HEK293 (cell line): ENCODE measurements at regions not wholly inside any gene's neighbourhood (a gene's known extent, or its start where the extent isn't known, plus 50 kb on each side); places are given as distances from the start of the nearest gene placed in this dataset.

Source experiments
- CTCF ChIA-PET: fragments of 350-600 bp; formaldehyde crosslinking; extraction: SDS; loops from one replicate; lab custom pipeline; 2021; ENCODE audit warnings: antibody characterized with exemption; lab: Yijun Ruan, JAX
- POLR2A ChIA-PET: fragments of 300-600 bp; formaldehyde crosslinking; extraction: SDS; loops from one replicate; lab custom pipeline; 2020; ENCODE audit warnings: antibody characterized with exemption, inconsistent platforms; lab: Yijun Ruan, JAX
- H3K27ac ChIP-seq: fragments of 200-500 bp; sonication (Bioruptor generic); 2 replicates; pipeline ENCODE4 v1.5.1; 2014; ENCODE audit warnings: low read depth, low read length, control low read depth, inconsistent platforms; ENCODE audit errors: extremely low read depth
- H3K36me3 ChIP-seq, 2 experiments: fragments of 200-500 bp in 1 of 2; sonication (Bioruptor generic) in 1 of 2; 1 replicate in 1 of 2; 2 replicates in 1 of 2; pipeline ENCODE4 v1.5.1; 2014 to 2017; ENCODE audit warnings: inconsistent platforms in 2 of 2, low read length in 2 of 2; ENCODE audit not compliant: control insufficient read depth in 2 of 2, insufficient read depth in 1 of 2
- H3K4me1 ChIP-seq: fragments of 200-500 bp; sonication (Bioruptor generic); 2 replicates; pipeline ENCODE4 v1.5.1; 2014; ENCODE audit warnings: mild to moderate bottlenecking, low read length, inconsistent platforms; ENCODE audit not compliant: control insufficient read depth, insufficient read depth
- H3K4me3 ChIP-seq: 2 replicates; pipeline ENCODE4 v1.5.1; 2011; ENCODE audit warnings: low read depth, mild to moderate bottlenecking, control low read depth, low read length, moderate library complexity
- H3K9me3 ChIP-seq: fragments of 200-500 bp; sonication (Bioruptor generic); 2 replicates; pipeline ENCODE4 v1.5.1; 2014; ENCODE audit warnings: low read depth, low read length, inconsistent platforms; ENCODE audit not compliant: control insufficient read depth, insufficient read depth
- GLI2 ChIP-seq: fragments of 450-650 bp; formaldehyde crosslinking; IDR thresholded peaks from 2 replicates; pipeline ENCODE4; 2017; ENCODE audit warnings: missing biosample characterization, missing genetic modification characterization, low read depth, borderline replicate concordance
- IKZF3 ChIP-seq: fragments of 450-650 bp; IDR thresholded peaks from 2 replicates; pipeline ENCODE4 v1.5.0; 2018; ENCODE audit warnings: missing biosample characterization, mild to moderate bottlenecking, missing genetic modification characterization, moderate library complexity
- ZBTB7A ChIP-seq: fragments of 450-650 bp; formaldehyde crosslinking; IDR thresholded peaks from 2 replicates; pipeline ENCODE4 v1.5.1; 2016; ENCODE audit warnings: low read depth, missing biosample characterization, missing genetic modification characterization
- ZFP3 ChIP-seq: fragments of 450-650 bp; formaldehyde crosslinking; IDR thresholded peaks from 2 replicates; pipeline ENCODE4 v1.5.1; 2016; ENCODE audit warnings: low read depth, missing biosample characterization, missing genetic modification characterization
- ZNF138 ChIP-seq: fragments of 450-650 bp; formaldehyde crosslinking; IDR thresholded peaks from 2 replicates; pipeline ENCODE4 v1.5.1; 2016; ENCODE audit warnings: missing biosample characterization, missing genetic modification characterization, borderline replicate concordance
- ZNF146 ChIP-seq: fragments of 450-650 bp; formaldehyde crosslinking; IDR thresholded peaks from 2 replicates; pipeline ENCODE4 v1.5.1; 2016; ENCODE audit warnings: missing biosample characterization, missing genetic modification characterization
- ZNF16 ChIP-seq: fragments of 450-650 bp; formaldehyde crosslinking; IDR thresholded peaks from 2 replicates; pipeline ENCODE4 v1.5.1; 2016; ENCODE audit warnings: low read depth, missing biosample characterization, missing genetic modification characterization
- ZNF169 ChIP-seq: fragments of 450-650 bp; formaldehyde crosslinking; IDR thresholded peaks from 2 replicates; pipeline ENCODE4 v1.5.1; 2016; ENCODE audit warnings: missing biosample characterization, missing genetic modification characterization
- ZNF24 ChIP-seq: fragments of 450-650 bp; formaldehyde crosslinking; IDR thresholded peaks from 2 replicates; pipeline ENCODE4 v1.5.1; 2016; ENCODE audit warnings: missing biosample characterization, missing genetic modification characterization
- ZNF335 ChIP-seq: fragments of 450-650 bp; formaldehyde crosslinking; conservative IDR thresholded peaks from 2 replicates; pipeline ENCODE4 v1.5.1; 2016; ENCODE audit warnings: missing biosample characterization, missing genetic modification characterization
- ZNF501 ChIP-seq: fragments of 450-650 bp; formaldehyde crosslinking; IDR thresholded peaks from 2 replicates; pipeline ENCODE4 v1.5.1; 2016; ENCODE audit warnings: missing biosample characterization, missing genetic modification characterization
- ZNF548 ChIP-seq: fragments of 450-650 bp; formaldehyde crosslinking; IDR thresholded peaks from 2 replicates; pipeline ENCODE4 v1.5.1; 2016; ENCODE audit warnings: missing biosample characterization, missing genetic modification characterization
- ZNF549 ChIP-seq: fragments of 450-650 bp; IDR thresholded peaks from 2 replicates; pipeline ENCODE4 v1.5.1; 2018; ENCODE audit warnings: missing biosample characterization, missing genetic modification characterization, mild to moderate bottlenecking, inconsistent platforms, moderate library complexity
- ZNF555 ChIP-seq: fragments of 450-650 bp; formaldehyde crosslinking; conservative IDR thresholded peaks from 2 replicates; pipeline ENCODE4 v1.5.1; 2017; ENCODE audit warnings: missing biosample characterization, mild to moderate bottlenecking, missing genetic modification characterization, inconsistent platforms
- ZNF560 ChIP-seq: fragments of 450-650 bp; formaldehyde crosslinking; IDR thresholded peaks from 2 replicates; pipeline ENCODE4 v1.5.1; 2017; ENCODE audit warnings: missing biosample characterization, missing genetic modification characterization, borderline replicate concordance
- ZNF624 ChIP-seq: fragments of 450-650 bp; formaldehyde crosslinking; IDR thresholded peaks from 2 replicates; pipeline ENCODE4 v1.5.1; 2017; ENCODE audit warnings: missing biosample characterization, missing genetic modification characterization
- ZNF629 ChIP-seq: fragments of 450-650 bp; formaldehyde crosslinking; IDR thresholded peaks from 2 replicates; pipeline ENCODE4 v1.5.1; 2017; ENCODE audit warnings: missing biosample characterization, missing genetic modification characterization
- ZNF660 ChIP-seq: fragments of 450-650 bp; IDR thresholded peaks from 2 replicates; pipeline ENCODE4 v1.5.1; 2018; ENCODE audit warnings: missing biosample characterization, mild to moderate bottlenecking, missing genetic modification characterization
- ZNF777 ChIP-seq: fragments of 450-650 bp; formaldehyde crosslinking; IDR thresholded peaks from 2 replicates; pipeline ENCODE4 v1.5.1; 2017; ENCODE audit warnings: missing biosample characterization, missing genetic modification characterization, borderline replicate concordance
- TF ChIP-seq, protein P1 (sequence below): fragments of 450-650 bp; formaldehyde crosslinking; IDR thresholded peaks from 2 replicates; pipeline ENCODE4 v1.5.1; 2017; ENCODE audit warnings: missing biosample characterization, missing genetic modification characterization
- TF ChIP-seq, protein P2 (sequence below): fragments of 450-650 bp; formaldehyde crosslinking; IDR thresholded peaks from 2 replicates; pipeline ENCODE4 v1.5.1; 2016; ENCODE audit warnings: missing biosample characterization, missing genetic modification characterization
- TF ChIP-seq, protein P3 (sequence below): fragments of 450-650 bp; formaldehyde crosslinking; IDR thresholded peaks from 2 replicates; pipeline ENCODE4 v1.5.1; 2017; ENCODE audit warnings: missing biosample characterization, missing genetic modification characterization
- TF ChIP-seq, protein P4 (sequence below): fragments of 450-650 bp; formaldehyde crosslinking; IDR thresholded peaks from 2 replicates; pipeline ENCODE4 v1.5.1; 2016; ENCODE audit warnings: missing biosample characterization, missing genetic modification characterization
- TF ChIP-seq, protein P5 (sequence below): fragments of 450-650 bp; formaldehyde crosslinking; IDR thresholded peaks from 2 replicates; pipeline ENCODE4 v1.5.1; 2016; ENCODE audit warnings: missing biosample characterization, missing genetic modification characterization, borderline replicate concordance
- TF ChIP-seq, protein P6 (sequence below): sonication (generic); formaldehyde crosslinking; IDR thresholded peaks from 2 replicates; pipeline ENCODE4 v1.8.1; 2022; ENCODE audit warnings: mild to moderate bottlenecking, moderate library complexity, missing genetic modification reagents

DNA sequence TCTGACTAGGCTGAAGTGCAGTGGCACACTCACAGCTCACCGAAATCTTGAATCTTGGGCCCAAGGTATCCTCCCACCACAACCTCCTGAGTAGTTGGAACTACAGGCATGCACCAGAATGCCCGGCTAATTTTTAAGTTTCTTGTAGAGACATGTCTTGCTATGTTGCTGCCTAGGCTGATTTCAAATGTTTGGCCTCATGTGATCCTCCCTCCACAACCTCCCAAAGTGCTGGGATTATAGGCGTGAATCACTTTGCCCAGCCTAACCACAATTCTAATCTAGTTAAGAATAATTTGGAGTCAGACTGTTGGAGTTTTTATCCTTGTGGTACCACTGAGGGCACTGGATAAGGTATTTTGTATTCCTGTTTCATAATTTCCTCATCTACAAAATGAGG is 317.5 kb upstream of the AGA start:
- Histone ChIP-seq H3K9me3 (no peaks in the 10 kb centered on the region), H3K27ac (no peak overlapping the region), H3K4me3 (no peak overlapping the region), H3K4me1 (no peaks in the 10 kb centered on the region), H3K36me3 (no peaks in the 10 kb centered on the region)
- ChIA-PET CTCF (no interaction called here), POLR2A (no interaction called here)
- TF ChIP-seq ZNF24 (tag by site-specific recombination) (no peak), ZNF501 (no peak), ZBTB7A (tag by site-specific recombination) (no peak), ZNF560 (tag by site-specific recombination) (no peak), ZNF629 (no peak), ZNF624 (no peak), ZNF16 (tag by site-specific recombination) (no peak), ZNF146 (no peak), ZNF138 (tag by site-specific recombination) (no peak), ZNF548 (tag by site-specific recombination) (no peak), ZFP3 (no peak), ZNF169 (tag by site-specific recombination) (no peak), GLI2 (tag by site-specific recombination) (no peak), ZNF660 (tag by site-specific recombination) (no peak)
- TF ChIP-seq, protein P1, sequence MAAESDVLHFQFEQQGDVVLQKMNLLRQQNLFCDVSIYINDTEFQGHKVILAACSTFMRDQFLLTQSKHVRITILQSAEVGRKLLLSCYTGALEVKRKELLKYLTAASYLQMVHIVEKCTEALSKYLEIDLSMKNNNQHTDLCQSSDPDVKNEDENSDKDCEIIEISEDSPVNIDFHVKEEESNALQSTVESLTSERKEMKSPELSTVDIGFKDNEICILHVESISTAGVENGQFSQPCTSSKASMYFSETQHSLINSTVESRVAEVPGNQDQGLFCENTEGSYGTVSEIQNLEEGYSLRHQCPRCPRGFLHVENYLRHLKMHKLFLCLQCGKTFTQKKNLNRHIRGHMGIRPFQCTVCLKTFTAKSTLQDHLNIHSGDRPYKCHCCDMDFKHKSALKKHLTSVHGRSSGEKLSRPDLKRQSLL (tag by site-specific recombination), result no peak
- TF ChIP-seq, protein P2, sequence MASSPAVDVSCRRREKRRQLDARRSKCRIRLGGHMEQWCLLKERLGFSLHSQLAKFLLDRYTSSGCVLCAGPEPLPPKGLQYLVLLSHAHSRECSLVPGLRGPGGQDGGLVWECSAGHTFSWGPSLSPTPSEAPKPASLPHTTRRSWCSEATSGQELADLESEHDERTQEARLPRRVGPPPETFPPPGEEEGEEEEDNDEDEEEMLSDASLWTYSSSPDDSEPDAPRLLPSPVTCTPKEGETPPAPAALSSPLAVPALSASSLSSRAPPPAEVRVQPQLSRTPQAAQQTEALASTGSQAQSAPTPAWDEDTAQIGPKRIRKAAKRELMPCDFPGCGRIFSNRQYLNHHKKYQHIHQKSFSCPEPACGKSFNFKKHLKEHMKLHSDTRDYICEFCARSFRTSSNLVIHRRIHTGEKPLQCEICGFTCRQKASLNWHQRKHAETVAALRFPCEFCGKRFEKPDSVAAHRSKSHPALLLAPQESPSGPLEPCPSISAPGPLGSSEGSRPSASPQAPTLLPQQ (tag by site-specific recombination), result no peak
- TF ChIP-seq, protein P3, sequence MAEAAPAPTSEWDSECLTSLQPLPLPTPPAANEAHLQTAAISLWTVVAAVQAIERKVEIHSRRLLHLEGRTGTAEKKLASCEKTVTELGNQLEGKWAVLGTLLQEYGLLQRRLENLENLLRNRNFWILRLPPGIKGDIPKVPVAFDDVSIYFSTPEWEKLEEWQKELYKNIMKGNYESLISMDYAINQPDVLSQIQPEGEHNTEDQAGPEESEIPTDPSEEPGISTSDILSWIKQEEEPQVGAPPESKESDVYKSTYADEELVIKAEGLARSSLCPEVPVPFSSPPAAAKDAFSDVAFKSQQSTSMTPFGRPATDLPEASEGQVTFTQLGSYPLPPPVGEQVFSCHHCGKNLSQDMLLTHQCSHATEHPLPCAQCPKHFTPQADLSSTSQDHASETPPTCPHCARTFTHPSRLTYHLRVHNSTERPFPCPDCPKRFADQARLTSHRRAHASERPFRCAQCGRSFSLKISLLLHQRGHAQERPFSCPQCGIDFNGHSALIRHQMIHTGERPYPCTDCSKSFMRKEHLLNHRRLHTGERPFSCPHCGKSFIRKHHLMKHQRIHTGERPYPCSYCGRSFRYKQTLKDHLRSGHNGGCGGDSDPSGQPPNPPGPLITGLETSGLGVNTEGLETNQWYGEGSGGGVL, result no peak
- TF ChIP-seq, protein P4, sequence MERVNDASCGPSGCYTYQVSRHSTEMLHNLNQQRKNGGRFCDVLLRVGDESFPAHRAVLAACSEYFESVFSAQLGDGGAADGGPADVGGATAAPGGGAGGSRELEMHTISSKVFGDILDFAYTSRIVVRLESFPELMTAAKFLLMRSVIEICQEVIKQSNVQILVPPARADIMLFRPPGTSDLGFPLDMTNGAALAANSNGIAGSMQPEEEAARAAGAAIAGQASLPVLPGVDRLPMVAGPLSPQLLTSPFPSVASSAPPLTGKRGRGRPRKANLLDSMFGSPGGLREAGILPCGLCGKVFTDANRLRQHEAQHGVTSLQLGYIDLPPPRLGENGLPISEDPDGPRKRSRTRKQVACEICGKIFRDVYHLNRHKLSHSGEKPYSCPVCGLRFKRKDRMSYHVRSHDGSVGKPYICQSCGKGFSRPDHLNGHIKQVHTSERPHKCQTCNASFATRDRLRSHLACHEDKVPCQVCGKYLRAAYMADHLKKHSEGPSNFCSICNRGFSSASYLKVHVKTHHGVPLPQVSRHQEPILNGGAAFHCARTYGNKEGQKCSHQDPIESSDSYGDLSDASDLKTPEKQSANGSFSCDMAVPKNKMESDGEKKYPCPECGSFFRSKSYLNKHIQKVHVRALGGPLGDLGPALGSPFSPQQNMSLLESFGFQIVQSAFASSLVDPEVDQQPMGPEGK, result no peak

DNA sequence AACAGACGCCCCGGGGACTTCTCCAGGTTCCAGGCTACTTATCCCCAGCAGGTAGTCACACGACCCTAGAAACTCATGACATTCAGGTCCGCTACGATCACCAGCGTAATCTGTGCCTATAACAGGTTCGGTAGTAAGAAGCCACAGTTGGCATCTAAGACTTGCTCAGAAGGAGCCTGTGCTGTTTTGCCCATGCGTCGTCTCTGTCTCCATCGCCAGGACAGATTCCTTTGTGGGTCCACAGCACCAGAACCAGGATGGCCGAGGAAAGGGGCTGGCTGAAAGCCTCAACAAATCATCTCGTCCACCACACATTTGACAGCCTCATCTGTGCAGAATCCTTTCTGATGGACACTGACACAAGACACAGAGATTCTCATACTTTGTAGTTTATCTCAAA is 319.5 kb upstream of the AGA start:
- Histone ChIP-seq H3K9me3 (no peaks in the 10 kb centered on the region), H3K36me3 (no peaks in the 10 kb centered on the region), H3K27ac (no peak overlapping the region), H3K4me3 (no peak overlapping the region), H3K4me1 (no peaks in the 10 kb centered on the region)
- POLR2A ChIA-PET, result no interaction called here
- CTCF ChIA-PET, result interaction anchor here (0.5 kb wide), 1 partner anchor 229 kb away, joined by 3 read pairs; no protein-coding TSS in a partner anchor
- TF ChIP-seq, protein P5, sequence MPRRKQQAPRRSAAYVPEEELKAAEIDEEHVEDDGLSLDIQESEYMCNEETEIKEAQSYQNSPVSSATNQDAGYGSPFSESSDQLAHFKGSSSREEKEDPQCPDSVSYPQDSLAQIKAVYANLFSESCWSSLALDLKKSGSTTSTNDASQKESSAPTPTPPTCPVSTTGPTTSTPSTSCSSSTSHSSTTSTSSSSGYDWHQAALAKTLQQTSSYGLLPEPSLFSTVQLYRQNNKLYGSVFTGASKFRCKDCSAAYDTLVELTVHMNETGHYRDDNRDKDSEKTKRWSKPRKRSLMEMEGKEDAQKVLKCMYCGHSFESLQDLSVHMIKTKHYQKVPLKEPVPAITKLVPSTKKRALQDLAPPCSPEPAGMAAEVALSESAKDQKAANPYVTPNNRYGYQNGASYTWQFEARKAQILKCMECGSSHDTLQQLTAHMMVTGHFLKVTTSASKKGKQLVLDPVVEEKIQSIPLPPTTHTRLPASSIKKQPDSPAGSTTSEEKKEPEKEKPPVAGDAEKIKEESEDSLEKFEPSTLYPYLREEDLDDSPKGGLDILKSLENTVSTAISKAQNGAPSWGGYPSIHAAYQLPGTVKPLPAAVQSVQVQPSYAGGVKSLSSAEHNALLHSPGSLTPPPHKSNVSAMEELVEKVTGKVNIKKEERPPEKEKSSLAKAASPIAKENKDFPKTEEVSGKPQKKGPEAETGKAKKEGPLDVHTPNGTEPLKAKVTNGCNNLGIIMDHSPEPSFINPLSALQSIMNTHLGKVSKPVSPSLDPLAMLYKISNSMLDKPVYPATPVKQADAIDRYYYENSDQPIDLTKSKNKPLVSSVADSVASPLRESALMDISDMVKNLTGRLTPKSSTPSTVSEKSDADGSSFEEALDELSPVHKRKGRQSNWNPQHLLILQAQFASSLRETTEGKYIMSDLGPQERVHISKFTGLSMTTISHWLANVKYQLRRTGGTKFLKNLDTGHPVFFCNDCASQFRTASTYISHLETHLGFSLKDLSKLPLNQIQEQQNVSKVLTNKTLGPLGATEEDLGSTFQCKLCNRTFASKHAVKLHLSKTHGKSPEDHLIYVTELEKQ (tag by site-specific recombination), result no peak
- no peak for TF ChIP-seq ZFP3
- TF ChIP-seq, protein P6, sequence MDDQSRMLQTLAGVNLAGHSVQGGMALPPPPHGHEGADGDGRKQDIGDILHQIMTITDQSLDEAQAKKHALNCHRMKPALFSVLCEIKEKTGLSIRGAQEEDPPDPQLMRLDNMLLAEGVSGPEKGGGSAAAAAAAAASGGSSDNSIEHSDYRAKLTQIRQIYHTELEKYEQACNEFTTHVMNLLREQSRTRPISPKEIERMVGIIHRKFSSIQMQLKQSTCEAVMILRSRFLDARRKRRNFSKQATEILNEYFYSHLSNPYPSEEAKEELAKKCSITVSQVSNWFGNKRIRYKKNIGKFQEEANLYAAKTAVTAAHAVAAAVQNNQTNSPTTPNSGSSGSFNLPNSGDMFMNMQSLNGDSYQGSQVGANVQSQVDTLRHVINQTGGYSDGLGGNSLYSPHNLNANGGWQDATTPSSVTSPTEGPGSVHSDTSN (CRISPR knock-in tag), result no peak
- no peak for TF ChIP-seq ZNF16 (tag by site-specific recombination)
- TF ChIP-seq ZNF24 (tag by site-specific recombination), result no peak
- TF ChIP-seq ZNF549, result no peak
- TF ChIP-seq ZNF335 (tag by site-specific recombination), result no peak
- no peak for TF ChIP-seq ZNF555
- TF ChIP-seq IKZF3 (tag by site-specific recombination), result no peak
- no peak for TF ChIP-seq ZNF777 (tag by site-specific recombination)
